ENCODE measurements at regions not wholly inside any gene's neighbourhood (a gene's known extent, or its start where the extent isn't known, plus 50 kb on each side); places are given as distances from the start of the nearest gene placed in this dataset.

GRCh38 chr11:32312206-32312817, 123.0 kb downstream of the WT1 start:
- Mint-ChIP-seq H3K9me3 (no peaks in the 10 kb centered on the region), H3K36me3 (no peaks in the 10 kb centered on the region), H3K4me3 (peak overlapping the region; percentile 2), H3K27ac (peak overlapping the region; percentile 91), H3K27me3 (ENCODE audit: low read depth) (no peaks in the 10 kb centered on the region), H3K4me1 (peaks cover 81% of the 10 kb centered on the region)
- TF ChIP-seq, protein P1, sequence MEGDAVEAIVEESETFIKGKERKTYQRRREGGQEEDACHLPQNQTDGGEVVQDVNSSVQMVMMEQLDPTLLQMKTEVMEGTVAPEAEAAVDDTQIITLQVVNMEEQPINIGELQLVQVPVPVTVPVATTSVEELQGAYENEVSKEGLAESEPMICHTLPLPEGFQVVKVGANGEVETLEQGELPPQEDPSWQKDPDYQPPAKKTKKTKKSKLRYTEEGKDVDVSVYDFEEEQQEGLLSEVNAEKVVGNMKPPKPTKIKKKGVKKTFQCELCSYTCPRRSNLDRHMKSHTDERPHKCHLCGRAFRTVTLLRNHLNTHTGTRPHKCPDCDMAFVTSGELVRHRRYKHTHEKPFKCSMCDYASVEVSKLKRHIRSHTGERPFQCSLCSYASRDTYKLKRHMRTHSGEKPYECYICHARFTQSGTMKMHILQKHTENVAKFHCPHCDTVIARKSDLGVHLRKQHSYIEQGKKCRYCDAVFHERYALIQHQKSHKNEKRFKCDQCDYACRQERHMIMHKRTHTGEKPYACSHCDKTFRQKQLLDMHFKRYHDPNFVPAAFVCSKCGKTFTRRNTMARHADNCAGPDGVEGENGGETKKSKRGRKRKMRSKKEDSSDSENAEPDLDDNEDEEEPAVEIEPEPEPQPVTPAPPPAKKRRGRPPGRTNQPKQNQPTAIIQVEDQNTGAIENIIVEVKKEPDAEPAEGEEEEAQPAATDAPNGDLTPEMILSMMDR (IDR thresholded peaks at IDR 0.05; ENCODE audit: unreplicated experiment): no peak
- DNase-seq (ENCODE audit: low spot score in 2 of 2, unreplicated experiment in 2 of 2): no peak

DNA sequence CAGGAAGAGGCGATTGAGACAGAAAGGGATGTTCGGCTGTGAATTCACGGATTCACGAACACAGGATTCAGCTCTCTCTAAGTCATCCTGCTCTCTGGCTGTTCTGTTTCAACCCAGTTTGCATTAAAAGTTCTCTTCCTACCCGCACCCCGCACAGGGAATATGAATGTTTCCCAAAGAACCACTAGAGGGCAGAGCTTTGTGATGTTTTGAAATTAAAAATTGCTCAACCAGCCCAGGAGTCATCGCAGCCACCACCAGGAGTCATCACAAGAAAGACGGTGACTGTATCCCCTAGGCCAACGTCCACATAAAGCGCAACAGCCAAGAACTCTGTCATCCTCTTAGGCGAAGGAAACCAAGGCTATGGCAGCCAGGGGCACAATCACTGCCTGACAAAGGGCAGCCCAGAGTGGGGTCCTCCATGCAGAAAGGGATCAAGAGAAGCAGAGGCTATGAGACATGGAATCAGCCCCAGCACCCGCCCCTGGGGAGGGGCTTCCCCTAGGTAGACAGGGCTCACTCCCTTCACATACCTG, 122.4 kb downstream of the WT1 start:
- Mint-ChIP-seq H3K27me3 (ENCODE audit: low read depth) (no peaks in the 10 kb centered on the region), H3K9me3 (no peaks in the 10 kb centered on the region), H3K27ac (peak overlapping the region; percentile 91), H3K36me3 (no peaks in the 10 kb centered on the region), H3K4me1 (peaks cover 79% of the 10 kb centered on the region), H3K4me3 (peak overlapping the region; percentile 2)
- no peak for DNase-seq (ENCODE audit: low spot score in 2 of 2, unreplicated experiment in 2 of 2)
- TF ChIP-seq, protein P1 (IDR thresholded peaks at IDR 0.05; ENCODE audit: unreplicated experiment): peak; percentile 75

GRCh38 chr11:32313477-32313876, 121.9 kb downstream of the WT1 start:
- Mint-ChIP-seq H3K36me3 (no peaks in the 10 kb centered on the region), H3K4me3 (no peak overlapping the region), H3K27ac (peak overlapping the region; percentile 49), H3K9me3 (no peaks in the 10 kb centered on the region), H3K27me3 (ENCODE audit: low read depth) (no peaks in the 10 kb centered on the region), H3K4me1 (peaks cover 80% of the 10 kb centered on the region)
- TF ChIP-seq, protein P1 (IDR thresholded peaks at IDR 0.05; ENCODE audit: unreplicated experiment): no peak
- DNase-seq (ENCODE audit: low spot score in 2 of 2, unreplicated experiment in 2 of 2): no peak

DNA sequence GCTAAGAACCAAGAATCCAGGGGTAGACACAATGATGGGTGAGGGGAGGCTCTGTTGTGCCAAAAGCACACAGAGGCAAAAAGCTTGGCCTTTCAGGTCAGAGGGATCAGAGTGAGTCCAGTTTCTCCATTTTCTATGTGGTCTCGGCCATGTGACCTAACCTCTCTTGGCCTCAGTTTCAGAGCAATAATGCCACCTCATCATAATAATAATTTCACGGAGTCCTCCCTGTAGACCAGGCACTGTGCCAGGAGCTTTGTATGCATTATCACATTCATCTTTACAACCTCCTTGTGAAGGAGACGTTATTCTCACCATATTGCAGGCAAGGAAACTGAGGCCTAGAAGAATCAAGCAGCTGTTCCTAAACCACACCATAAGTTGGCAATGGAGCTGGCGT, 120.2 kb downstream of the WT1 start:
- Mint-ChIP-seq H3K36me3 (no peaks in the 10 kb centered on the region), H3K27me3 (ENCODE audit: low read depth) (no peaks in the 10 kb centered on the region), H3K9me3 (no peaks in the 10 kb centered on the region), H3K4me3 (no peak overlapping the region), H3K4me1 (peaks cover 75% of the 10 kb centered on the region), H3K27ac (peak overlapping the region; percentile 67)
- DNase-seq (ENCODE audit: low spot score in 2 of 2, unreplicated experiment in 2 of 2): no peak
- TF ChIP-seq, protein P1 (IDR thresholded peaks at IDR 0.05; ENCODE audit: unreplicated experiment): no peak

DNA sequence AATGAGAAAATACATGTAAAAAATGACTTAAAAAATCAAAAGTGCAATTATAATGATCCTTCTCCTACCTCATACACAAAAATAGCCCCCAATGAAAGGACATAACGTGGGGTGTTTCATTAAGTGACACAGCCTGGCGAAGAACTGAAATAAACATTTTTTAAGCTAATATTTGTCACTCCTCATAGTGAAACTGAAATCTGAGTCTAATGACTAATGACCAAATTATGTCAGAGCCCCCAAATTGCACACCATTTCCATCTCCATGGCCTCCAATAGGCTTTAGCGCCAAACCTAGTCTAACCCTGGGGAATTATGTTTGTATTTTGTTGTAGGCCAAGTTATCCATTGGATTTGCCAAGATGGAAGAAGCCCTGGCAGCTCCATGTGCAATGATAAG, 119.1 kb downstream of the WT1 start:
- no peaks in the 10 kb centered on the region for H3K27me3 Mint-ChIP-seq (ENCODE audit: low read depth)
- H3K4me1 Mint-ChIP-seq: peaks cover 72% of the 10 kb centered on the region
- H3K36me3 Mint-ChIP-seq: no peaks in the 10 kb centered on the region
- H3K27ac Mint-ChIP-seq: no peak overlapping the region
- no peak overlapping the region for H3K4me3 Mint-ChIP-seq
- no peaks in the 10 kb centered on the region for H3K9me3 Mint-ChIP-seq
- DNase-seq (ENCODE audit: low spot score in 2 of 2, unreplicated experiment in 2 of 2): no peak
- TF ChIP-seq, protein P1 (IDR thresholded peaks at IDR 0.05; ENCODE audit: unreplicated experiment): no peak

Data from mesothelial cell of epicardium (in vitro differentiated cells).